GM04504 (cell line): ENCODE measurements at regions not wholly inside any gene's neighbourhood (a gene's known extent, or its start where the extent isn't known, plus 50 kb on each side); places are given as distances from the start of the nearest gene placed in this dataset.

ENCODE experiments used
- DNase-seq: peaks from one replicate; pipeline ENCODE4 v3.0.0-alpha.2; 2012; ENCODE audit warnings: low read depth

- DNase-seq = no peak
Observed at GRCh38 chr14:61226015-61226654, 55.0 kb downstream of the TMEM30B start.

- DNase-seq = no peak
Observed at GRCh38 chr14:61225344-61225743, 55.8 kb downstream of the TMEM30B start.

GRCh38 chr14:61223552-61223951, 57.6 kb downstream of the TMEM30B start:
- no peak for DNase-seq

- DNase-seq = no peak
Observed at GRCh38 chr14:61222388-61222787, 58.8 kb downstream of the TMEM30B start.

- DNase-seq = no peak
Observed at GRCh38 chr14:61221906-61222305, 59.2 kb downstream of the TMEM30B start.

- DNase-seq = no peak
Observed at GRCh38 chr14:61219673-61220072, 61.5 kb downstream of the TMEM30B start.

- DNase-seq = no peak
Observed at GRCh38 chr14:61219256-61219655, 61.9 kb downstream of the TMEM30B start.

- DNase-seq = peak; percentile 36
Observed at GRCh38 chr14:61218767-61219166, 62.4 kb downstream of the TMEM30B start.

GRCh38 chr14:61218157-61218556, 63.0 kb downstream of the TMEM30B start:
- no peak for DNase-seq

GRCh38 chr14:61217516-61217915, 63.6 kb downstream of the TMEM30B start:
- no peak for DNase-seq

- no peak for DNase-seq
Observed at GRCh38 chr14:61215222-61216020, 65.7 kb downstream of the TMEM30B start.

- no peak for DNase-seq
Observed at GRCh38 chr14:61213920-61214319, 67.2 kb downstream of the TMEM30B start.

GRCh38 chr14:61213191-61213621, 67.9 kb downstream of the TMEM30B start:
- DNase-seq = peak; percentile 67

- DNase-seq = no peak
Observed at GRCh38 chr14:61212546-61212945, 68.6 kb downstream of the TMEM30B start.

- DNase-seq = no peak
Observed at GRCh38 chr14:61211476-61212255, 69.5 kb downstream of the TMEM30B start.

- DNase-seq = no peak
Observed at GRCh38 chr14:61203081-61203753, 77.9 kb downstream of the TMEM30B start.

- no peak for DNase-seq
Observed at GRCh38 chr14:61202124-61202523, 79.0 kb downstream of the TMEM30B start.

GRCh38 chr14:61201171-61201570, 80.0 kb downstream of the TMEM30B start:
- DNase-seq = no peak

GRCh38 chr14:61197416-61197815, 83.7 kb downstream of the TMEM30B start:
- DNase-seq = no peak

- no peak for DNase-seq
Observed at GRCh38 chr14:61196792-61197191, 84.3 kb downstream of the TMEM30B start.

GRCh38 chr14:61196034-61196433, 85.1 kb downstream of the TMEM30B start:
- no peak for DNase-seq

- no peak for DNase-seq
Observed at GRCh38 chr14:61193476-61193875, 87.7 kb downstream of the TMEM30B start.
